ENCODE measurements at regions not wholly inside any gene's neighbourhood (a gene's known extent, or its start where the extent isn't known, plus 50 kb on each side); places are given as distances from the start of the nearest gene placed in this dataset.

DNA sequence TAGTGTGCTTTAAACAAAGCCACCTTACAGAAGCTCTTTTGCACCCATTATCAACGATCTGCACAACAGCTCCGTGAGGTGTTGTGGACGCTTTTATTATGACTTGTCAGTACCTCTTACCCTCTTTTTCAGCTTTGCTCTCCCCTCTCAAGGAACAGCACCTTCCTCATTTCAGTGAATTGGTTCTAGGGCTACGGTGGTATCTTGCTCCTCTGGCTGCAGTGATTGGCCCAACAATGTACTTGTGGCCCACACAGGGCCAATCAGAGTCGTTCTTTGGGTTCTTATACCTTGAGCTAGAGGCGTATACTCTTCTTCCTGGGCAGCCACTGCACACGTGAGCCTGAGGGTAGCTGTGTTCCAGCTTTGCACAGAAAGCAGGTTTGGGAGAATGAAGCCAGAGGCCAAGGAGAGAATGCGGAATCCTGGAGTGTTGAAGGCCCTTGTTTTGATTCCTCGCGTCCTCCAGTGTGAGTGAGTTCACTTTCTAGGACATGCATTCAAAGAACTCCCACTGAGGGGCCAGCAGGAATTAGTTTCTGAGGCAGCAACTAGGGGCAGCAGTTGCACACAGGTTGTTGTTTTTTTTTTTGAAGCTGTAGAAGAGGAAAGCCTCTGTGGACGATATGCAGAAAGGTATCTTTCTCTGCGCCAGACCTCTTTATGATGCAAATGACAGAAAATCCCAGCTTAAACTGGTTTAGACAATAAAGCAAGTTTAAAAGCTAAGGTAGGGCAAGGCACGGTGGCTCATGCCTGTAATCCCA lies 49.8 kb upstream of the PDZD8 start (continued):
- TF ChIP-seq, protein P1, sequence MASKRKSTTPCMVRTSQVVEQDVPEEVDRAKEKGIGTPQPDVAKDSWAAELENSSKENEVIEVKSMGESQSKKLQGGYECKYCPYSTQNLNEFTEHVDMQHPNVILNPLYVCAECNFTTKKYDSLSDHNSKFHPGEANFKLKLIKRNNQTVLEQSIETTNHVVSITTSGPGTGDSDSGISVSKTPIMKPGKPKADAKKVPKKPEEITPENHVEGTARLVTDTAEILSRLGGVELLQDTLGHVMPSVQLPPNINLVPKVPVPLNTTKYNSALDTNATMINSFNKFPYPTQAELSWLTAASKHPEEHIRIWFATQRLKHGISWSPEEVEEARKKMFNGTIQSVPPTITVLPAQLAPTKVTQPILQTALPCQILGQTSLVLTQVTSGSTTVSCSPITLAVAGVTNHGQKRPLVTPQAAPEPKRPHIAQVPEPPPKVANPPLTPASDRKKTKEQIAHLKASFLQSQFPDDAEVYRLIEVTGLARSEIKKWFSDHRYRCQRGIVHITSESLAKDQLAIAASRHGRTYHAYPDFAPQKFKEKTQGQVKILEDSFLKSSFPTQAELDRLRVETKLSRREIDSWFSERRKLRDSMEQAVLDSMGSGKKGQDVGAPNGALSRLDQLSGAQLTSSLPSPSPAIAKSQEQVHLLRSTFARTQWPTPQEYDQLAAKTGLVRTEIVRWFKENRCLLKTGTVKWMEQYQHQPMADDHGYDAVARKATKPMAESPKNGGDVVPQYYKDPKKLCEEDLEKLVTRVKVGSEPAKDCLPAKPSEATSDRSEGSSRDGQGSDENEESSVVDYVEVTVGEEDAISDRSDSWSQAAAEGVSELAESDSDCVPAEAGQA (IDR thresholded peaks at IDR 0.05; ENCODE audit: low read depth): no peak
- TF ChIP-seq, protein P1 (CRISPR knock-in tag; IDR thresholded peaks at IDR 0.05; ENCODE audit: borderline replicate concordance): no peak
- no peak for TF ChIP-seq ZNF674 (CRISPR knock-in tag; IDR thresholded peaks at IDR 0.05; ENCODE audit: low read depth)
- no peak for TF ChIP-seq ZNF205 (CRISPR knock-in tag; IDR thresholded peaks at IDR 0.05)
- TF ChIP-seq, protein P2, sequence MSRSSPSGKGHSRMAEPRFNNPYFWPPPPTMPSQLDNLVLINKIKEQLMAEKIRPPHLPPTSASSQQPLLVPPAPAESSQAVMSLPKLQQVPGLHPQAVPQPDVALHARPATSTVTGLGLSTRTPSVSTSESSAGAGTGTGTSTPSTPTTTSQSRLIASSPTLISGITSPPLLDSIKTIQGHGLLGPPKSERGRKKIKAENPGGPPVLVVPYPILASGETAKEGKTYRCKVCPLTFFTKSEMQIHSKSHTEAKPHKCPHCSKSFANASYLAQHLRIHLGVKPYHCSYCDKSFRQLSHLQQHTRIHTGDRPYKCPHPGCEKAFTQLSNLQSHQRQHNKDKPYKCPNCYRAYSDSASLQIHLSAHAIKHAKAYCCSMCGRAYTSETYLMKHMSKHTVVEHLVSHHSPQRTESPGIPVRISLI (CRISPR knock-in tag; IDR thresholded peaks at IDR 0.05; ENCODE audit: borderline replicate concordance): peak; percentile 57; the same call in 1 of the 2 replicates
- no peak for TF ChIP-seq ZSCAN31 (CRISPR knock-in tag; IDR thresholded peaks at IDR 0.05; ENCODE audit: low read depth)
- 0 out of 2 replicates have a peak, but pooled peaks have one; percentile 12 for TF ChIP-seq KLF11 (CRISPR knock-in tag; IDR thresholded peaks at IDR 0.05)
- no peak for TF ChIP-seq TBX3 (IDR thresholded peaks at IDR 0.05; ENCODE audit: borderline replicate concordance)
- no peak for TF ChIP-seq FOXC1 (CRISPR knock-in tag; IDR thresholded peaks at IDR 0.05; ENCODE audit: borderline replicate concordance)
- no peak for TF ChIP-seq ZNF264 (CRISPR knock-in tag; IDR thresholded peaks at IDR 0.05)
- no peak for TF ChIP-seq GPN1 (CRISPR knock-in tag; IDR thresholded peaks at IDR 0.05; ENCODE audit: borderline replicate concordance)
- no peak for TF ChIP-seq NFKBIZ (CRISPR knock-in tag; IDR thresholded peaks at IDR 0.05)
- TF ChIP-seq ZNF547 (CRISPR knock-in tag; IDR thresholded peaks at IDR 0.05): no peak
- TF ChIP-seq ZNF556 (CRISPR knock-in tag; IDR thresholded peaks at IDR 0.05; ENCODE audit: borderline replicate concordance): no peak
- TF ChIP-seq ZFP1 (CRISPR knock-in tag; IDR thresholded peaks at IDR 0.05): no peak
- TF ChIP-seq GABPA (IDR thresholded peaks at IDR 0.05; ENCODE audit: low read depth, low read length): no peak
- no peak for TF ChIP-seq GABPA (CRISPR knock-in tag; IDR thresholded peaks at IDR 0.05; ENCODE audit: low read depth)

Measured in HepG2 (cell line).